GM21381 (cell line): ENCODE measurements at regions not wholly inside any gene's neighbourhood (a gene's known extent, or its start where the extent isn't known, plus 50 kb on each side); places are given as distances from the start of the nearest gene placed in this dataset.

Experiments used
- ATAC-seq: cut with Tn5 transposase; IDR thresholded peaks from one replicate; pipeline ENCODE4 v1.9.1; 2021; ENCODE audit warnings: mild to moderate bottlenecking, moderate library complexity; ENCODE audit not compliant: unreplicated experiment

GRCh38 chr5:125152044-125152443, 405.6 kb upstream of the ZNF608 start:
- peak; percentile 75 for ATAC-seq

- ATAC-seq = no peak
These were observed 406.2 kb upstream of the ZNF608 start for GRCh38 chr5:125152461-125153189.

DNA sequence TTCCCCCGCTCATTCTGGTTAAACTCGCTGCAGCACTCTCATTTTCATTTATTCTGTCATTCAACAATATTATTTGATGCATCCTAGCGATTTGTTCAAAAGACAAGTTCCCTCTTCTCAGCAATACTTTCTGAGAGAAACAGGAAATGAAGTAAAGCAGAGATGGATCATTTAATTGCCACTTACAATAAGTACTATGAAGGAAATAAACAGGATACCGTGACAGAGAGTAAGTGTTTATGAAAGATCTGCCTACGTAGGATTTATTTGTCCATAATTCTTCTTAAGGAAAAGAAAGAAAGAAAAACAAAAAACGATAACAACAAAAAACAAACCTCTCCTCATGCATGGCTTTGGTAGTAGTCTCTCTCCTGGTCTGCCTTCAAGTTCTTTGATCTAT, 406.8 kb upstream of the ZNF608 start:
- no peak for ATAC-seq

- ATAC-seq = no peak
These were observed 408.1 kb upstream of the ZNF608 start for GRCh38 chr5:125154301-125155110.

DNA sequence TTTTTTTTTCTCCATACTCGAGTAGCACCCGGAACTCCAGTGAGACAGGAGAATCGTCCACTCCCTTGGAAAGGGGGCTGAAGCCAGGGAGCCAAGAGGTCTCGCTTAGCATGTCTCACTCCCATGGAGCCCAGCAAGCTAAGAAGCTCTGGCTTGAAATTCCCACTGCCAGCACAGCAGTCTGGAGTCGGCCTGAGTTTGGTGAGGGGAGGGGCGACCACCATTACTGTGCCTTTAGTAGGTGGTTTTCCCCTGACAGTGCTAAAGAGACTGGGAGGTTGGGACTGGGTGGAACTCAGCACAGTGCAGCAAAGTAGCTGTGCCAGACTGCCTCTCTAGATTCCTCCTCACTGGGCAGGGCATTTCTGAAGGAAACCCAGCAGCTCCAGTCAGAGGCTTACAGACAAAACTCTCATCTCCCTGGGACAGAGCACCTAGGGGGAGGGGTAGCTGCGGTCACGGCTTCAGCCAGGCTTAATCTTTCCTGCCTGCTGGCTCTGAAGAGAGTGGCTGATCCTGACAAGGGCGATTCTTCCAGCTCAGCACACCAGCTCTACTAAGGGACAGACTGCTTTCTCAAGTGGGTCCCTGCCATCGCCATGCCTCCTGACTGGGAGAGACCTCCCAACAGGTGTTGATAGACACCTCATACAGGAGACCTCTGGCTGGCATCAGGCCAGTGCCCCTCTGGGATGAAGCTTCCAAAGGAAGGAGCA, 414.5 kb upstream of the ZNF608 start:
- ATAC-seq = no peak

GRCh38 chr5:125162714-125163113, 416.3 kb upstream of the ZNF608 start:
- ATAC-seq = no peak

- no peak for ATAC-seq
These were observed 423.0 kb upstream of the ZNF608 start for GRCh38 chr5:125169396-125169795.

DNA sequence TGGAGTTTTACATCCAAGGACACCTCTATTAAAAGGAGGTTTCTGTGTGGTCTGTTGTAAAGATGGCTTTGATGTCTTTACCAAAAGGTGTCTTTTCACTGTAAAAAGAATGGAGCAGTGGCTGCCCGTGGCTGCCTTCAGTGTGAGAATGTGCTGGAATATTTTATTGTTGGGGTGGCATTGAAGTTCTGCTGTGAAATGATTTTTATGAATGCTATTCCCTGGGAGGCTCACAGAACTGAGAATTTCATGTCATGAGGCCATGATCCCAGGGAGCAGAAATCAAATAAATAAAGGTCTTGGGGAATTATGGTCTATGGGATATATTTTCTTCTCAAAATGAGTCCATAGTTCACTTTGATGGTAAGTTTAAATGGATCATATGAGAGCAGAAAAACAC, 425.2 kb upstream of the ZNF608 start:
- ATAC-seq = no peak

GRCh38 chr5:125175348-125176004, 429.0 kb upstream of the ZNF608 start:
- no peak for ATAC-seq

- ATAC-seq = no peak
These were observed 429.6 kb upstream of the ZNF608 start for GRCh38 chr5:125176005-125176390.

DNA sequence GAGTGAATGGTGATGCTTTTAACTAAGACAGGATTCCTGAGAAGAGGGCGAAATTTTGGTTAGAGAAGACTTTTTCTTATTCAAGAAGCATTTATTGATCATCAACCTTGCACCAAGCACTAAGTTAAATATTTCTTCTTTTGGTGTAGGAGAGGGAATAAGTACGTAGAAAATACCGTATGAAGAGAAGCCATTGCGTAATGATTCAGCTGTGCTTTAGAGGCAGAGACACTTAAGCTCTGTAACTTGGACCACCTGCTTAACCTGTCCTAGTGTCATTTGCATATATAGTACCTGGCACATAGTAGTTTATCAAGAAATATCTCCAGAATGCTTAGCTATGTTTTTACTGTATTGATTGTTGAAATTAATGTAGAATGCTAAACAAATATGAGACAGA, 430.9 kb upstream of the ZNF608 start:
- no peak for ATAC-seq

- no peak for ATAC-seq
These were observed 433.2 kb upstream of the ZNF608 start for GRCh38 chr5:125179612-125180011.

DNA sequence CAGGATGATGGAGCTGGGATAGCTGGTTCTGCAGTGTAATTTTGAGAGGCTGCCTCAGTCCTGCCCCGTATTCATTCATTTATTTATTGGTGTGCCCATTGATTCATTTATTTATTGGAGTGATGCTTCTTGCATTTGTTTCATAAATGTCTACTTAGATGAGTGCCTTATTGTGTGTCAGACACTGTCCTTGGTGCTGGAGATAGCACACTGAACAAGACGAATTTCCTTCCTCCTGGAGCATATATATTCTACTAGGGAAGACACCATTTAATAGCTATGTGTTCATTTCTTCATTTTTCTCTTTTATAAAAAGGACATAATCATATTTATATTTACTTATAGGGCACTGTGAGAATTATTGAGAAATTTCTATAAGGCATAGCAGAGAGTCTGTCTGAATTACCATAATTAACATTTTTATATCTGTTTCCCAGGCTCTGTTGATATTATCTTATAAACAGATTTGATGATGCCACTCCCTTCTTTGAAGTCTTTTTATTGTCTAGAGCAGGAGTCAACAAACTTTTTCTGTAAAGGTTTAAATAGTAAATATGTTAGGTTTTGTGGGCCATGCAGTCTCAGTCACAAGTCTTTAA, 433.9 kb upstream of the ZNF608 start:
- ATAC-seq = no peak

GRCh38 chr5:125181159-125181558, 434.7 kb upstream of the ZNF608 start:
- ATAC-seq = no peak

DNA sequence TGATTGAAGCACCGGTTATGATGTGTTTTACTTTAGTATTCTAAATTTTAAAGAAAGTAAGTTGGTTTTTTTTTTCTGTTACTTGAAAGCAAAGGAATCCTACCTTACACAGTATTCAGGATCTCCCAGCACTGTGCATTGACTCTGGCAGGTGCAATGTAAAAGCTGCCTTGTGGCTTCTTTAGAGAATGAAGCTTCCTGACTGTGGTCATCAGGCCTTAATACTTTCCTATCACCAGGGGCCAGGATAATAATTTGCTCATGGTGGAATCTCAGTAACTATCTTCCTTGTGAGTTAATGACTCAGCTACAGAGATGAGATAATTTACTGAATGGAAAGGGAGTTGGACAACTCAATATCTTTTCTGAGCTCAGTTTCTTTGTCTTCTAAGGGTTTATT, 435.5 kb upstream of the ZNF608 start:
- ATAC-seq = no peak

GRCh38 chr5:125185740-125186139, 439.3 kb upstream of the ZNF608 start:
- ATAC-seq = no peak

- no peak for ATAC-seq
These were observed 440.5 kb upstream of the ZNF608 start for GRCh38 chr5:125186911-125187375.

DNA sequence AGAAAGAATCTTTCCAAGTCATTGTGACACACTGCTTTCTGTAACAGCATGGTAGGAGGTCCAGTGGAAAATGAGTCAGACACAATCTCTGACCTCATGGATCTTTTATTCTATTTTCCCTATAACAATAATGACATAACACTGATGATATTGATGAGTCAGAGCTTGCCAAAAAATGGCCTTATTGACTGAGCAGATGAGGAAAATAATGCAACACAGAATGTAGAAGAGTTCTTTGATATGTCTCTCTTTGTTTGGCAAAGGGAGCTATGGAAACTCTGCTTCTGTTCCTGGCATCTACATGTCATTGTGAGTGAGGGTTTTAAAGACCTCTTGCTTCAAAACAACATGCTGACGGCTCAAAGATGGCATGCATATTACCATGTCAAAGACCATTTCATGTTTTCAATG, 443.1 kb upstream of the ZNF608 start:
- no peak for ATAC-seq

DNA sequence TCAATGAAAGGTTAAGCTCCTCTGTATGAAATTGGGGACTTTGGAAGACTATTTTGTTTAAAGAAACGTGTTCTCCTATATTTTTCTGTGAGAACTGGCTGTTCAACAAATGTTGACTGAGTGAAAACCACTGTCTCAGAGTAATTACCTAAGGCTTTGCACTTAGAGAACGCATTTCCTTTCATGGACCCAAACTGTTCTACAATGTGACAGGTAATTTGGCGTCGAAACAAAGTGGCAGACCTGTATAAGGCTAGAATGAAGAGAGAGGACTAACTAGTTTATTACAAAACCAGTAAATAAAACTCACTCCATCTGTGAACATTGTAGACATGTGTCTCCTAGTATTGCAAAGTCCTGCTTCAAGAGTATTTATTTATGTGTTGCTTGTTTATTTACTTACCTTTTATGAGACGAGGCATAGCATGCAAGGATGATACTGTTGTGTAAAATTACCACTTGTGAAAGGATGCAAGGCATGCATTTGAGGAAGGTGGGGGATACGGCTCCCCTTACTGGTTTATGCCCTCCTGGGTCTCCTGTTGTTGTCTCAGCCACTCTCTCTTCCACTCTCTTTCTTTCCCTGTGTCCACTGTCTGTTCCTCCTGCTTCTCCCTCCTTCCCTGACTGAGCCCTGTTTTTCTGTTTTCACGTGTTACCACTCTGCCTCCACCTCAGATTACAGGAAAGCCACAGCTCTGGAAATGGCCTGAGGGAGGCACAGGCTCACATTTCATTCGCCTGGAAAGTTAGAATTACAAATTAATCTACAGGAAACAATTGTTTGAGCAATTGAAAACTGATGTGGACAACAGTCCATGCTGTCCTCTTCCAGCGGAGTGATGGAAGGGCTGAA, 444.0 kb upstream of the ZNF608 start:
- ATAC-seq = no peak

GRCh38 chr5:125194883-125195282, 448.4 kb upstream of the ZNF608 start:
- ATAC-seq = no peak
